Superior temporal gyrus (tissue), 1 donor: ENCODE measurements at regions not wholly inside any gene's neighbourhood (a gene's known extent, or its start where the extent isn't known, plus 50 kb on each side); places are given as distances from the start of the nearest gene placed in this dataset.

Experiments
- DNase-seq: peaks from one replicate; pipeline ENCODE4 v3.0.0-alpha.2; 2016; ENCODE audit errors: extremely low spot score

GRCh38 chr12:100675432-100675831 lies 101.9 kb downstream of the GAS2L3 start:
- peak; percentile 66 for DNase-seq

- no peak for DNase-seq
Measured at GRCh38 chr12:100681074-100681473, 107.6 kb downstream of the GAS2L3 start.

GRCh38 chr12:100682178-100682577 lies 108.7 kb downstream of the GAS2L3 start:
- no peak for DNase-seq

- no peak for DNase-seq
Measured at GRCh38 chr12:100687686-100688085, 106.9 kb upstream of the ANO4 start.

- no peak for DNase-seq
Measured at GRCh38 chr12:100688451-100688864, 106.1 kb upstream of the ANO4 start.

- no peak for DNase-seq
Measured at GRCh38 chr12:100692502-100692901, 102.1 kb upstream of the ANO4 start.

- no peak for DNase-seq
Measured at GRCh38 chr12:100698518-100698917, 96.1 kb upstream of the ANO4 start.

GRCh38 chr12:100699209-100699608 lies 95.4 kb upstream of the ANO4 start:
- DNase-seq = no peak

GRCh38 chr12:100703337-100703736 lies 91.2 kb upstream of the ANO4 start:
- no peak for DNase-seq

- DNase-seq = no peak
Measured at GRCh38 chr12:100703868-100704267, 90.7 kb upstream of the ANO4 start.

GRCh38 chr12:100706033-100706432 lies 88.5 kb upstream of the ANO4 start:
- DNase-seq = no peak

- no peak for DNase-seq
Measured at GRCh38 chr12:100708591-100708990, 86.0 kb upstream of the ANO4 start.

GRCh38 chr12:100715976-100716944 lies 78.3 kb upstream of the ANO4 start:
- no peak for DNase-seq

GRCh38 chr12:100716945-100717732 lies 77.4 kb upstream of the ANO4 start:
- no peak for DNase-seq

GRCh38 chr12:100717733-100718067 lies 76.9 kb upstream of the ANO4 start:
- DNase-seq = no peak

- DNase-seq = no peak
Measured at GRCh38 chr12:100718187-100718586, 76.4 kb upstream of the ANO4 start.

GRCh38 chr12:100720016-100720654 lies 74.4 kb upstream of the ANO4 start:
- DNase-seq = no peak

GRCh38 chr12:100721169-100721568 lies 73.4 kb upstream of the ANO4 start:
- DNase-seq = no peak

- DNase-seq = no peak
Measured at GRCh38 chr12:100724071-100724470, 70.5 kb upstream of the ANO4 start.

- peak; percentile 84 for DNase-seq
Measured at GRCh38 chr12:100733817-100734593, 60.6 kb upstream of the ANO4 start.

- no peak for DNase-seq
Measured at GRCh38 chr12:100737168-100737567, 57.4 kb upstream of the ANO4 start.

- no peak for DNase-seq
Measured at GRCh38 chr12:100738086-100738485, 56.5 kb upstream of the ANO4 start.
